Mesodermal cell (in vitro differentiated cells): ENCODE measurements at regions not wholly inside any gene's neighbourhood (a gene's known extent, or its start where the extent isn't known, plus 50 kb on each side); places are given as distances from the start of the nearest gene placed in this dataset.

ENCODE experiments used
- H3K27ac ChIP-seq: 2 replicates; pipeline ENCODE4 v1.7.0; 2013; ENCODE audit warnings: mild to moderate bottlenecking, low read depth, low read length, moderate library complexity; ENCODE audit not compliant: severe bottlenecking
- H3K36me3 ChIP-seq: 2 replicates; pipeline ENCODE4 v1.7.1; 2013; ENCODE audit warnings: mild to moderate bottlenecking, low read length, moderate library complexity; ENCODE audit not compliant: control insufficient read depth, insufficient read depth
- H3K4me1 ChIP-seq: one replicate; pipeline ENCODE4 v1.7.1; 2013; ENCODE audit warnings: mild to moderate bottlenecking, low read length; ENCODE audit not compliant: insufficient read depth, control insufficient read depth, poor library complexity, severe bottlenecking
- H3K4me3 ChIP-seq: 2 replicates; pipeline ENCODE4 v1.7.0; 2013; ENCODE audit warnings: low read length, control low read depth, mild to moderate bottlenecking; ENCODE audit not compliant: insufficient read depth, poor library complexity, severe bottlenecking; ENCODE audit errors: extremely low read depth
- H3K9me3 ChIP-seq: 2 replicates; pipeline ENCODE4 v1.7.1; 2013; ENCODE audit warnings: mild to moderate bottlenecking, low read length, moderate library complexity; ENCODE audit not compliant: control insufficient read depth
- WGBS, 2 experiments: methylation state at CpG; one replicate each; pipeline ENCODE4 v1.1.5; 2013; ENCODE audit warnings: missing lambda C conversion rate in 2 of 2; ENCODE audit not compliant: insufficient coverage in 2 of 2; 5-methylcytosine and 5-hydroxymethylcytosine counted together

DNA sequence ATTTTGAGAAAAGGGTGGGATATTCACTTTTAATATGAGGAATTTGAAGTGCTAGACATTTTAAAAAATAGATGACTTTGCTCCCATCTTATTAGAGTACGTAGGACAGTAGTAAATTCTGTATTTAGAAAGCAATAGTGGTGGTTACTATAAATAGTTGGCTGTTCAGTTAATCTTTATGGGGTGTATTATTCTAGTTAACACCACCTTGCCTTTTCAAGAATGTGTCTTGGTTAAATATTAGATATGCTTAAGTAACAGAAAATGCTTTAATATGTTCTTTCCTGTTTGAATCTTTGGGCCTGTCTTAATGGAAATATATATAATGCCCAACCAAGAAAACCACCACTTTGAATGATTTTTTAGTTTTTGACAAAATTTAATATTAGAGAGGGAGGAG, 608.7 kb upstream of the FAM174A start:
- H3K9me3 ChIP-seq = no peaks in the 10 kb centered on the region
- H3K27ac ChIP-seq = no peak overlapping the region
- no peak overlapping the region for H3K4me3 ChIP-seq
- no peaks in the 10 kb centered on the region for H3K4me1 ChIP-seq
- 67 to 100% methylated on average over 1 of the region's 1 CpG for WGBS, 2 experiments
- no peaks in the 10 kb centered on the region for H3K36me3 ChIP-seq

GRCh38 chr5:99922386-99922785, 612.8 kb upstream of the FAM174A start:
- H3K27ac ChIP-seq = no peak overlapping the region
- no peaks in the 10 kb centered on the region for H3K9me3 ChIP-seq
- no peaks in the 10 kb centered on the region for H3K4me1 ChIP-seq
- no peaks in the 10 kb centered on the region for H3K36me3 ChIP-seq
- no peak overlapping the region for H3K4me3 ChIP-seq

DNA sequence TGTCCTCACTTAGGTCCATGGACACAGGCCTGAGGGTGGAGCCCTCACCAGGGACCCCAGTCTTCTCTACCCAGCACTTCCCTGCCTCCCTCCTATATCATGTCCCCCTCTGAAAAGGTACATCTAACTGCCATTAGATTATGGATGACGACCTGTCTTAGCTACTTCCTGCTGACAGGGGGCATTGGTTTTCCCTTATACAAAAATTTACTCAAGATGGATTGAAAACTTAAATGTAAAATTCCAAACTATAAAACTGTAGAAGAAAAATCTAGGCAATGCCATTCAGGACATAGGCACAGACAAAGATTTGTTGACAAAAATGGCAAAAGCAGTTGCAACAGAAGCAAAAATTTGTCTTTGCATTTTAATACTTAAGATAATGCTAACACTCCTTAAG, 623.2 kb upstream of the FAM174A start:
- WGBS, 2 experiments = no CpG with 5 or more reads among the region's 1 CpG
- no peaks in the 10 kb centered on the region for H3K36me3 ChIP-seq

DNA sequence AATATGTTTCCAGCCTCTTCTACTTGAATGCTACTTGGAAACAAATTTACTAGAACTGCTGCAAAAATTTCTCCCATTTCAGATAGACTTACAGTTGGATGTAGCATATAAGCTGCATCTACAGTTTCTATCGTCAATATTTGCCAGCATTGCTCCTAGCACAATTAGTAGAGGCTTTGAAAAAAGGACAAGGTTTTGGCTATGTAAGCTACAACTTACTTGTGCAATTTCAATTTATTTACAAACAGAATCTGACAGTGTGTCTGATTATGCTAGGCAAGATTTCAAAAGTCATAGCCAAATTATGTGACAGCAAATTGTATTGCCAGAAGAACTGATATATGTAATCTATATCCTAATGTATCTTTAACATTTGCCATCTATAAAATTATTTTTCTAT, 628.4 kb upstream of the FAM174A start:
- no CpG with 5 or more reads among the region's 1 CpG for WGBS, 2 experiments
- Histone ChIP-seq H3K9me3 (no peaks in the 10 kb centered on the region), H3K4me1 (no peaks in the 10 kb centered on the region), H3K27ac (no peak overlapping the region), H3K36me3 (no peaks in the 10 kb centered on the region), H3K4me3 (no peak overlapping the region)

More for the DNA sequence above, 623.2 kb upstream of the FAM174A start:
- no peak overlapping the region for H3K4me3 ChIP-seq
- H3K4me1 ChIP-seq = no peaks in the 10 kb centered on the region
- no peaks in the 10 kb centered on the region for H3K9me3 ChIP-seq
- no peak overlapping the region for H3K27ac ChIP-seq

- H3K4me1 ChIP-seq = no peaks in the 10 kb centered on the region
- no peaks in the 10 kb centered on the region for H3K9me3 ChIP-seq
- no peak overlapping the region for H3K4me3 ChIP-seq
- H3K27ac ChIP-seq = no peak overlapping the region
- H3K36me3 ChIP-seq = no peaks in the 10 kb centered on the region
These were observed 633.2 kb upstream of the FAM174A start for GRCh38 chr5:99901972-99902371.

DNA sequence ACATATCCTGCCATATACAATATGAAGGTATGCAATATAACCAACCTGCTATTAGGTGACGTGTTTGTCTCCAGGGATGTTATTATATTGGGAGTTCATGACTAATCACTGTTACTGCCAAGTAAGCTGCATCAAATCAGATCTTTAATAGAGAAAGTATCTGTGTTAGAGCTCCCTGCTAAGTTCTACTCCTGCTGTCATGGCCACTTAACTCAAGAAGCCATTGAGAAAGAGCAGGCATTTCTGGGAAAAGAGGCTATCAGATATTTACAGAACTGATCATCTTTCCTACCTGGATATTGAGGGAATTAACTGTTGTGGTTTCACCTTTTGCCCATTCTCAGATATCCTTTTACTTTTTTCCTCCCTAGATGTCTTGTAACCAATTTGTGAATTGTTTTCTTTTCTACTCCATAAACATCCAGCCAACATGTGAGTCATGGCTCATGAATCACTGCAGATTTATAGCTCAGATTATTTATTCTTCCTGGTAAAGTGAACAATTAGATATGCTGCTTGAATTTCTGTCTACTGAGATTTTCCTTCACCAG, 634.8 kb upstream of the FAM174A start:
- WGBS, 2 experiments = no CpG with 5 or more reads among the region's 1 CpG
- H3K9me3 ChIP-seq = no peaks in the 10 kb centered on the region
- no peaks in the 10 kb centered on the region for H3K4me1 ChIP-seq
- H3K4me3 ChIP-seq = no peak overlapping the region
- H3K36me3 ChIP-seq = no peaks in the 10 kb centered on the region
- H3K27ac ChIP-seq = no peak overlapping the region

DNA sequence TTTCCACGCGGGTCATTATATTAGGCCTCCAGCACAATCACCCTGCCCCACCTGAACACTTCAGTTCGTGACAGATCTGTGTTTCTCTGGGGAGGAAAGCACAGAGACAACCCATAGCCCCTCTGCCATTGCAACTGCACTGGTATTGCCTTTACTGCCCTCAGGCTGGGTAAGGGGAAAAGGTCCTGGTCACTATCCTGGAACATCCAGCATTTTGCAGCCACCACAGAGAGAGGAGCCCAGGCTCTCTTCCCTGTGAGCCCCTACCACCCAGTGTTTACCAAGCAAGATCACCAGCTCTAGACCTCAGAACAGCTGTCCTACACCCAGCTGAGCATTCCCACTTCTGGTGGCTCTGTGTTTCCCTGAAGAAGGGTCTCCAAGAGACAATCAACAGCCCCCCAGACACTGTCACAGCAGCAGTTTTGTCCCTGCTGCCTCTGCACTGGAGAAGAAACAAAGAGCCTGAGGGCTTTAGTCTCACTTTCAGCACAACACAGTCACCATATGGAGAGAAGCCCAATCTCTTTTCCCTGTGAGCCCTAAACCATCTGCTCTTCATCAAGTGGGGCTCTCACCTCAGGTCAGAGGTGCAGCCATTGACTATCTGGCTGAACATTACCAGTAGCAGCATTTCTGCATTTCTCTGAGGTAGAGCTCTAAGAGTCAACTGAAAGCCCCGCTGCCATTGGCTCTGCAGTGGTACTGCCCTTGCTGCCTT, 655.2 kb upstream of the FAM174A start:
- Histone ChIP-seq H3K4me3 (no peak overlapping the region), H3K4me1 (no peaks in the 10 kb centered on the region), H3K27ac (no peak overlapping the region), H3K36me3 (no peaks in the 10 kb centered on the region), H3K9me3 (no peaks in the 10 kb centered on the region)
- 100% methylated on average over 3 of the region's 4 CpGs; no CpG with 5 or more reads in 1 of the 2 experiments for WGBS, 2 experiments

- 94 to 97% methylated on average over 5 of the region's 5 CpGs for WGBS, 2 experiments
- Histone ChIP-seq H3K27ac (no peak overlapping the region), H3K36me3 (no peaks in the 10 kb centered on the region), H3K9me3 (no peaks in the 10 kb centered on the region), H3K4me1 (no peaks in the 10 kb centered on the region), H3K4me3 (no peak overlapping the region)
These were observed 656.3 kb upstream of the FAM174A start for GRCh38 chr5:99878830-99879229.

GRCh38 chr5:99866740-99867139, 668.4 kb upstream of the FAM174A start:
- WGBS, 2 experiments = no CpG with 5 or more reads among the region's 2 CpGs
- Histone ChIP-seq H3K36me3 (no peaks in the 10 kb centered on the region), H3K9me3 (no peaks in the 10 kb centered on the region), H3K4me1 (no peaks in the 10 kb centered on the region), H3K27ac (no peak overlapping the region), H3K4me3 (no peak overlapping the region)

- Histone ChIP-seq H3K4me3 (no peak overlapping the region), H3K27ac (no peak overlapping the region), H3K9me3 (no peaks in the 10 kb centered on the region), H3K4me1 (no peaks in the 10 kb centered on the region), H3K36me3 (no peaks in the 10 kb centered on the region)
These were observed 670.0 kb upstream of the FAM174A start for GRCh38 chr5:99865159-99865558.

GRCh38 chr5:99835791-99836190, 699.4 kb upstream of the FAM174A start:
- Histone ChIP-seq H3K27ac (no peak overlapping the region), H3K4me3 (no peak overlapping the region), H3K9me3 (no peaks in the 10 kb centered on the region), H3K4me1 (no peaks in the 10 kb centered on the region), H3K36me3 (no peaks in the 10 kb centered on the region)
- WGBS, 2 experiments = 85 to 93% methylated on average over 4 of the region's 4 CpGs
